AG09309 (cell line): ENCODE measurements at regions not wholly inside any gene's neighbourhood (a gene's known extent, or its start where the extent isn't known, plus 50 kb on each side); places are given as distances from the start of the nearest gene placed in this dataset.

Experiments
- DNase-seq: peaks from one replicate; pipeline ENCODE4 v3.0.0-alpha.2; 2010; ENCODE audit warnings: low read depth
- H3K4me3 ChIP-seq: 2 replicates; pipeline ENCODE4 v1.5.1; 2011; ENCODE audit warnings: mild to moderate bottlenecking, low read depth, low read length, moderate library complexity; ENCODE audit not compliant: control insufficient read depth
- TF ChIP-seq, protein P1 (sequence below): IDR thresholded peaks from 2 replicates; pipeline ENCODE4 v1.5.1; 2011; ENCODE audit warnings: mild to moderate bottlenecking, low read depth, low read length, inconsistent platforms; ENCODE audit not compliant: insufficient read depth, control insufficient read depth; ENCODE audit errors: missing control alignments

DNA sequence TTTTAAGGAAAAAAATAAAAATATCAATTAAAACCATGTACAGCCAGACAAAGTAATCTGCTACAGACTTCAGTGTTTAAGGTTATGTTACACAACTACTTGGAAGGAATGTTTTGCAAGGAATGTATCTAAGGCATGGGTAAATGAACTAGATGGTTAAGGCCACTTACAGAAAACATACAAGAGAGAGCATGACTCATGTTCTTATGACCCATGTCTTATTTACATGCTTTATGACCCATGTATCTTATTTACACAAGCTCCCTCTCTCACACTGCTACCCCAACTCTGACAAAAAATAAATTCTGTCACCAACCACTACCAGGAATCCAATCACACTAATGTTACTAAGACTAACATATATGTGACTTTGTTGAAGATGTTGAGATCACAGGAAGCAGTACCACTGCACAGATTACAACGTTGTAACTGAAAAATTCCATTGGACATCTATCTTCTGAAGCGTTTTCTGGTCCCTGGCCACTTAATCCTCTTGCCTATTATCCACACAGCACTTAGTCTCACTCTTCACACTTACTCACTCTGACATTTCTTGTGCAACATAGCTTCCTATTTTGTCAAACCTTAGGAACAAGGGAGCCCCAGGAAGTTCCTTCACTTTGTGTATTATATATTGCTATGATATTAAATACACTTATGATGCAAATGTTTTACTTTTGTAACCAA lies 1630.1 kb upstream of the C9orf72 start:
- no peak for DNase-seq
- TF ChIP-seq, protein P1, sequence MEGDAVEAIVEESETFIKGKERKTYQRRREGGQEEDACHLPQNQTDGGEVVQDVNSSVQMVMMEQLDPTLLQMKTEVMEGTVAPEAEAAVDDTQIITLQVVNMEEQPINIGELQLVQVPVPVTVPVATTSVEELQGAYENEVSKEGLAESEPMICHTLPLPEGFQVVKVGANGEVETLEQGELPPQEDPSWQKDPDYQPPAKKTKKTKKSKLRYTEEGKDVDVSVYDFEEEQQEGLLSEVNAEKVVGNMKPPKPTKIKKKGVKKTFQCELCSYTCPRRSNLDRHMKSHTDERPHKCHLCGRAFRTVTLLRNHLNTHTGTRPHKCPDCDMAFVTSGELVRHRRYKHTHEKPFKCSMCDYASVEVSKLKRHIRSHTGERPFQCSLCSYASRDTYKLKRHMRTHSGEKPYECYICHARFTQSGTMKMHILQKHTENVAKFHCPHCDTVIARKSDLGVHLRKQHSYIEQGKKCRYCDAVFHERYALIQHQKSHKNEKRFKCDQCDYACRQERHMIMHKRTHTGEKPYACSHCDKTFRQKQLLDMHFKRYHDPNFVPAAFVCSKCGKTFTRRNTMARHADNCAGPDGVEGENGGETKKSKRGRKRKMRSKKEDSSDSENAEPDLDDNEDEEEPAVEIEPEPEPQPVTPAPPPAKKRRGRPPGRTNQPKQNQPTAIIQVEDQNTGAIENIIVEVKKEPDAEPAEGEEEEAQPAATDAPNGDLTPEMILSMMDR: no peak
- H3K4me3 ChIP-seq: no peak overlapping the region

DNA sequence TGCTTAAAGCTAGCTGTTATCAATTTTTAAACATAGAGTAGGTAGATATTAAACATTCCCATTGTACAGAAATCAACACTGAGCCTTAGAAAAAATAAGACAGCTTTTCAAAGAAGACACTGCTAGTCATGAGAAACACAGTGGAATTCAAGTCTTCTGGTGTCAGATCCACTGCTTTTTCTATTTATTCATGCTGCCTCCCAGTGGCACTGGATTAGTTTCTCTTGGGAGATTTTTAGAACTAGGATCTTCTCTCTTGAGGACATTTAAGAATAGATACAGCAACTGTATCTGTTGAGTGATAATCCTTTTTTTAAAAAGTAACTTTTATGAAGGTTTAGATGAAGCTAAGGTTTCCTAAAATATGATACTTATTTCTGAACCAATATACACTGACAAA lies 1635.4 kb upstream of the C9orf72 start:
- no peak overlapping the region for H3K4me3 ChIP-seq
- TF ChIP-seq, protein P1: no peak
- DNase-seq: no peak

DNA sequence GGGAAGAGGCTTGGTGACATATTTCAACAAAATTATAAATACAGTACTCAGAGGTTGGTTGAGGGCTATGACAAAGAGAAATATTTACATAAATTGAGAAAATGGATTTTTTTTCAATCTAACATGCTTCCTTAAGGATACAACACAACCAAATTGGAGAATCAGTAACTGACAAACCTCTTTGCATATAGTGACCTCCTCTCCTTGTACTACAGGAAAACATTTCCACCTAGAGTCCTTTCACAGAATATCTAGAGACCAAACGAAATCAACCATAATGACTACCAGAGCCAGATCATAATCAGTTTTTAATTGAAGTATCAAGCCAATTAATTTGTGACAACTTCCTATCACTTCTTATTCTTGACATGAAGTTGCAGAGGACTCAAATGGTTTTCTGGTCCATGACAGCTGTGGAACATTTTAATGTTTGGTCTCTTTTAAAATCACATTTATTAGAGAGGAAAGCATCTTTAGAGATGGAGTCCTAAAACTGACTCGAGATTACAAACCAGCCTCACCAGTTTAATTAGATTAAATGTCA lies 1636.5 kb upstream of the C9orf72 start:
- DNase-seq: no peak
- TF ChIP-seq, protein P1: no peak
- no peak overlapping the region for H3K4me3 ChIP-seq

DNA sequence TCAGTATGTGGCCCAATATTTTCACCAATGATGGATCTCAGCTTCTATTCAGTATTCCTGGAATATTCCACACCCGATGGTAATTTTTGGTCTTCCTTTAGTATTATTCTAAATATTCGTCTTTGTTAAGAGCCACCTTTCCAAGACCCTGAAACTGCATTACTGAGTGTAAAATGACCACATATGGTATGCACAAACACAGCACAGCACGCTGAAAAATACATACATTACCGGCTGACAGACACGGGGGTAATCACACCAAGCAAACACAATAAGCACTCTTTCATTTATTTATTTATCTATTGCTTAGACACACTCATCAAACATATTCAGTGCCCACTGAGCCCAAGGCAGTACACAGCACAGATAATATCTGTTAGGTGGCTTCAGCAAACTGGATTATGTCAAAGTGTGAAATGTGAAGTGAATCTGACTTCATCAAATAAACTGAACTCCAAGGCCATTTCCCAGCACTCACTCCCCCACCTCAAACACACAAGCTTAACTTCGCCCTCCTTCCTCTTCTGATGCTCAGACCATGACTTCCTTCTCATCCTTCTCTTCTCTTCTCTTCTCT lies 1637.8 kb upstream of the C9orf72 start:
- no peak for DNase-seq
- no peak overlapping the region for H3K4me3 ChIP-seq
- TF ChIP-seq, protein P1: no peak

DNA sequence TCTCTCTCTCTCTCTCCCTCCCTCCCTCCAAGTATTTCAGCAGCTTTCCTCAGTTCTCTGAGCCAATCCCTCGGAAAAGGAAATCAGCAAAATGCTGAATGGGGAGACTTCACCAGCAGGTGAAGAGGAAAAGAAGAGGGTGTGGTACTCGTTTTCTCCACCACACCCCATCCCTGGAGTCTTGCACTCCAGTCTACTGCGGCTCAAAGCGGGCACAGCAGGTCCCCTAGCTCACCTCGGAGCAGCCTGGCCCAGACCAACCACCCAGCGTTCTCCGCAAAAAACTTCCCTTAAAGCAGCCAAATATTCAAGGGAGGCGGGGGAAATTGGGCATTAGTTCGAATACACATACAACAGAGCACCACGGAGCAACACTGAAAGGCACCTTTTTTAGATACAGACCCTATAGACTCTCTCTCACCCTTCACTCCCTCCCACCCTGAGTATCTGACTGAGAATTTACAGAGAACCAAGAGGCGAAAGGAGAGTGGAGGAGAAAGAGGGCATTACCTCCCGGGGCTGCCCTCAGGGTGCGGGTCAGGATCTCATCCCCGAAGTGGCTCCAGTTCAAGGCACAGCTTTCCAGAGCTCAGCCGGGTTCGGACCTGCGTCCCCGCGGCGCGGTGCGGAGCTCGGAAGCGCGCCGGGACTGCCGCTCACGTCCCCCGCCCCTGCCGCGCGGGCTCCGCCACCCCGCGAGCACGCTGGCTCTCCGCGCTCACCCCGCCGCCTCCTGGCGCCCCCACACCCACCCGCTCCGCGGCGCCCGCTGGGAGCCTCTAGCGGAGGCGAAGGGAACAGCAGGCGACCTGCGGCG lies 1638.5 kb upstream of the C9orf72 start:
- TF ChIP-seq, protein P1: peak; percentile 38
- H3K4me3 ChIP-seq: no peak overlapping the region
- no peak for DNase-seq
